ENCODE measurements at regions not wholly inside any gene's neighbourhood (a gene's known extent, or its start where the extent isn't known, plus 50 kb on each side); places are given as distances from the start of the nearest gene placed in this dataset.

- no peak for TF ChIP-seq CTCF (IDR thresholded peaks at IDR 0.05)
Measured at GRCh38 chr13:65660731-65661130, 1569.4 kb downstream of the PCDH9 start.

GRCh38 chr13:65656740-65657329, 1573.3 kb downstream of the PCDH9 start:
- TF ChIP-seq CTCF (IDR thresholded peaks at IDR 0.05): peak; percentile 54

DNA sequence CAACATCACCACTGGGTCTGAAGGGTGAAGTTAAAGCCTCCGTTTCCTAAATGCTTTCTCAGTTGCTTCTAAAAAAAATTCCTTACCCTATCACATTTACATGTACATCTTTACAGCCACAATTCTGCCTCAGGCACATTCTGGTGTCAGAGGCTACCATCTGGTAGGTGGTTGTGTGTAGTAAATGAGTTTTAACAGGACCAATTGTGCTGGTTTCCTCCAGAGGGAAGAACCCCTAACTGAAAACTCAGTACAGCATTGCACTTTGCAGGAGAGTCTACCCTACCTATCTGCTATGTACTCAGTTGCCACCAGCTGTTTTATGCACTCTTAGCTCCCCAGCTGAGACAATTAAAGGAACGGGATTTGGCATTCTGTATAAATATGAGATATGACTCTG, 1576.5 kb downstream of the PCDH9 start:
- no peak for TF ChIP-seq CTCF (IDR thresholded peaks at IDR 0.05)

DNA sequence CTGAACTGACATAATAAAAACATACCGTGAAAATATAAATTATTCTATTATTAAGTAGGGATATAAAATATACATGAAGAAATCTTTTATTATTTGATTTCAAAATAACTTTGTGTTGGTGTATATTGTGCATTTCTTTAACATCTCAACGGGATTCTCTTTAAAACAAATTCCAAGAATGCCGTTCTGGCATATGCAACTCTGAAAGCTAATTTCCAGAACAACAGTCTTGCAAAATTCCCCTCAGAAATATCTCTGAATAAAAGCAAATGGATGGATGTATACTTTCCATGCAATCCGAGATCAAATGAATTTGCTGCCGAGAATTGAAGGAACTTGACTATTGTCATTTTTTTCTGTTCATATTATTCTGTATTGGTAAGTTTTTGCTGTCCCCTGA, 1579.8 kb downstream of the PCDH9 start:
- no peak for TF ChIP-seq CTCF (IDR thresholded peaks at IDR 0.05)

- no peak for TF ChIP-seq CTCF (IDR thresholded peaks at IDR 0.05)
Measured at GRCh38 chr13:65642996-65643395, 1587.1 kb downstream of the PCDH9 start.

GRCh38 chr13:65642301-65642700, 1587.8 kb downstream of the PCDH9 start:
- no peak for TF ChIP-seq CTCF (IDR thresholded peaks at IDR 0.05)

GRCh38 chr13:65638572-65639168, 1591.5 kb downstream of the PCDH9 start:
- peak; percentile 73 for TF ChIP-seq CTCF (IDR thresholded peaks at IDR 0.05)

- no peak for TF ChIP-seq CTCF (IDR thresholded peaks at IDR 0.05)
Measured at GRCh38 chr13:65633806-65634205, 1596.3 kb downstream of the PCDH9 start.

Measured in LNCAP (cell line).